ENCODE measurements at regions not wholly inside any gene's neighbourhood (a gene's known extent, or its start where the extent isn't known, plus 50 kb on each side); places are given as distances from the start of the nearest gene placed in this dataset.
"Not testable (repeated sequence)": the region's sequence is repeated elsewhere in the genome, so short reads cannot be mapped to it uniquely, and the experiment has no call there.

DNA sequence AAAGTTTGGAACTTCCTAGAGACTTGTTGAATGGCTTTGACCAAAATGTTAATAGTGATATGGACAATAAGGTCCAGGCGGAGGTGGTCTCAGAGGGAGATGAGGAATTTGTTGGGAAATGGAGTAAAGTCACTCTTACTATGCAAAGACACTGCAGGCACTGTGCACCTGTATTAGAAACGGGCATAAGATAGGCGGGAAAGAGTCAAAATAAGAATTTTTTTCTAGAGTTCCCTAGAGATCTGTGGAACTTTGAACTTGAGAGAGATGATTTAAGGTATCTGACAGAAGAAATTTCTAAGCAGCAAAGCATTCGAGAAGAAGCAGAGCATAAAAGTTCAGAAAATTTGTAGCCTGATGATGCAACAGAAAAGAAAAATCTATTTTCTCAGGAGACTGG, 144.4 kb upstream of the C1QTNF3 start:
- TF ChIP-seq CTCF, EP300, POLR2A (IDR thresholded peaks at IDR 0.05): not testable (repeated sequence)

Data from ovary (tissue), 3 donors.